Stimulated activated CD8-positive, alpha-beta memory T cell treated with anti-CD3 and anti-CD28 coated beads, Interleukin-2, amount 100 ng/mL, for 1 hour (primary cell): ENCODE measurements at regions not wholly inside any gene's neighbourhood (a gene's known extent, or its start where the extent isn't known, plus 50 kb on each side); places are given as distances from the start of the nearest gene placed in this dataset.

Source experiments
- DNase-seq, 2 donors: peaks; one replicate each; pipeline ENCODE4 v3.0.0-alpha.2; 2020; ENCODE audit warnings: low read depth in 2 of 2

GRCh38 chr2:5751873-5752482, 59.8 kb downstream of the SOX11 start:
- DNase-seq: no peak

GRCh38 chr2:5756272-5756671, 64.1 kb downstream of the SOX11 start:
- DNase-seq: no peak

GRCh38 chr2:5758346-5758745, 66.2 kb downstream of the SOX11 start:
- DNase-seq: no peak

DNA sequence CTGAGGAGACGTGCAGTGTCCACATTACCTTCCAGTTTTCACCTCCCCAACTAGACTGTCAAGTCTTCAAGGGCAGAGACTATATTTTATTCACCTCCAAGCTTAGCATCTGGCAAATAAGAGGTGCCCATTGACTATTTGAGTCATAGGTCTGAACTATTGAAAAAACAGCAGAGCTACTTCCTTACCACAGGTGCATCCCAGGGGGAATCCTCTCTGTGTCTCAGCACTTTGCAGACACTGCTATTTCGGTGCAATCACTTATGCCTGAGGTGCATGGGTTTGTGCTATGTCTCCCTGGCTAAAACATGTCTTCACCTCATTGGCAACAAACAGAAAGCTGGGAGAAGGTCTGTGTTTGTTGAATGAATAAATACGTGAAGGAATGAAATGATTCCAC, 67.8 kb downstream of the SOX11 start:
- DNase-seq: no peak

- no peak for DNase-seq
Measured at GRCh38 chr2:5763531-5763930, 71.3 kb downstream of the SOX11 start.

DNA sequence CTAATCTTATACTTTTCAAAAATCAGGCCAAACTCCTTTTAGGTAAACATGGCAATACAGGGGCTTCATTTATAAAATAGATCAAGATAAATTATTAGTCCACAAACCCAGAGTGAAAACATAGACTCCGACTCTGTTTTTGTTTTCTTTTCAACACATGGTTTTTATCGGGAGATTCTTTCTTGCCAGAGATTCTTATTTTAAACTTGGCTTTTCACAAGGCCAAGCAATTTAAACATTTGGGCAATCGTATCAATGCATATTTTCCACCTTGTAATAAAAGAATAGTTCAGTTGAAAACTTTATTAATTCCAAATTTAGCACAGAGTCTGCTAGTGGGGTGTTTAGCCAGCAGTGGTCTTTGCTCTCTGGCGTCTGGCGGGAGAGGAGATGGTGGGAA, 71.9 kb downstream of the SOX11 start:
- DNase-seq: no peak

DNA sequence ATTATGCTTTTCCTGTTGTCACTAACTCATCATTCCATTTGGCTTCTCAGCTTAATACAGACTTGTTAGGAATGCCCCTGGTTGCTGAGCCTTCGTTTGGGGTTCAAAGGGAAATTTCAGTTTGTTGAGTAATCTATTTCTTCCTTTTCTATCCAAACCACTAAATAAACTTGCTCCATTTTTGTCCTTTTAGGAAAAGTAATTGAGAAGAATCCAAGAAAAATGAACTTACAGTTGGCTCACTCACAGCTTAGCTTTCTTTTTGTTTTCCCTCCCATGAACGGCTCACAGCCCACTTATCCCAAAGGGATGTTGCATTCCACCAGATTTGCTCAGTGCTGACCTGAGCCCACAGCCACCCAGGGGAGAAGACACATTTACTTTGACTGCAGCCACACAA, 73.9 kb downstream of the SOX11 start:
- no peak for DNase-seq

DNA sequence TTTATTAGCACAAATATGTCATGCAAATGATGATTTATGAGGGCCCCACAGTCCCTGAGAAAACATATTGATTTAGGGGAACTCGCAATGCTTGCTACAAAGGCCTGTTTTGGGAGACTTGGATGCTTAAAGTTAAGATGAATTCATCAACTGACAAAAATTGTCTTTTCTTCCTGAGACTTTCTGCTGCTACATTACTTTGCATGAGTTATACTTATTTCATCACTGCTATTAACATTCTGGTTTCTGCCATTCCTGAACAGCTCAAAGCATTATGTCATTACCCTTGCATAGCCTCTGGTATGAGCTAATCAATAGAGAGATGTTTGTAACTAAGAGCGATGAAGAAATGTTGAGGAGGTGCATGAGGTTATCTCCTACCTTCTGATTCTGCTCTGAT, 74.4 kb downstream of the SOX11 start:
- DNase-seq: no peak

DNA sequence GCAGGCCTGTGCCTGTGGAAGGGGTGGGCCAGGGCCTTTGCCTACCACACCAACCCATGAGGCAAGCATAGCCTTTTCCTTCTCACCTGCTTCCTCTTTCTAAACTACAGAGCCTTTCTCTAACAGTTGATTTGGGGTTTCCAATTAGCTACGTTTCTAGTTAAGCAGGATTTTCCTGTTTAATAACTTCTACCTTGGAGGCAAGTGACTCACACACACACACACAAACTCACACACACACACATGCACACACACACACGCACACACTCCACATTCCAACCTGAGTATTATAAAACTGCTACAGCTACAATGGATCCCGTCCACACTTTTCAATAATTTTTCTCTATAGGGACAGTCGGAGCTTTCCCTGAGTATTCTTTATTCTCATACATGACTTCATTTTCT, 84.9 kb downstream of the SOX11 start:
- no peak for DNase-seq

DNA sequence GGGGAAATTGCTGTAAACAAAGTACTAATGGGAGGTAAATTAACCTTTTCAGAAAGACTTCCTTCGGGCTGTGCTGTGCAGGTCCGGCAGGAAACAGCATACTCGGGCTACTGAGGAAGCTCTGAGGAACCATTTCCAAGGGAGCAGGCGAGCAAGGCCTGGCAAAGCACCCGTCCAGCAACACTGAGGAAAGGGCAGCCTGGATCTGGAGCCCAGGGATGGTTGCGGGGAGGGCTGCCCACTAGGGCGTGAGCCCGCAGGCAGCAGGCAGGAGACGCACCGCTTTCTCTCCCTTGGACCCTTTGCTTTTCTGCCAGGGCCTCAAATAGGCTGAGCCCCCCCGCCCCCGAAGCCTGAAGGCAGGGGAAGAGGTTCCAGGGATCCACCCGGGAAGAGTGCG, 89.5 kb downstream of the SOX11 start:
- DNase-seq: no peak

DNA sequence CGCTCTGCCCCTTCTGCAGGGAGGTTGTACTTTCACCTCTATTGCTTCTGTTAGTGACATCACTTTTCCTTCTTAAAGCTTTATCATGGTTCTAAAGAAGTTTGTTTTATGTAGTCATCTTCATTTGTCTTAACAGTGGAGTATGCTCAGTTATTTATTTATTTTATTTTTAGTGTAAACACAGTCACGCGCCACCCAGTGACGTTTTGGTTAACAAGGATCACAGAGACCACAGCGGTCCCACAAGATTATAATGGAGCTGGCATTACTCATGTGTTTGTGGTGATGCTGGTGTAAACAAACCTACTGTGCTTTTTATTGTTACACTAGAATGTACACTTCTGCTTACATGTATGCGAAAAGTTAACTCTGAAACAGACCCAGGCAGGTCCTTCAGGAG, 89.9 kb downstream of the SOX11 start:
- DNase-seq: no peak

- no peak for DNase-seq
Measured at GRCh38 chr2:5788447-5788846, 96.3 kb downstream of the SOX11 start.

GRCh38 chr2:5791371-5791770, 99.2 kb downstream of the SOX11 start:
- no peak for DNase-seq

DNA sequence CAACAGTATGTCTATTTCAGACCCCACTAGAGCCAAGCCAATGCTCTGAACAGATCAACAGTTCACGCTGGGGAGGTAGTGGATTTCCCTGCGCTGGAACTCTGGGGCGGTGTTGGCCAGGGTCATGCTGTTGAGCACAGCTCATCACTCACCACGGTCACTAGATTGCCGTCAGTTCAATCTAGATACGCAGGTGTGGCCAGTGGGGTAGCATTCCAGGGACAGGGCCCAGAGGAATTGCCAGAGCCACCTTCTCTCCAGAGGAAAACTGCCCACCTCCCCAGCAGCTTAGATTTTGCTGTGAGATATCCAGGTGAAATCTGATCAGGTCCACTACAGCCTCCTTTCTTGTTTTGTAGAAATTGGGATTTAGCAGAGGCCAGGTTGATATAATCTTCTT, 101.8 kb downstream of the SOX11 start:
- DNase-seq: no peak

GRCh38 chr2:5798084-5798483, 105.9 kb downstream of the SOX11 start:
- DNase-seq: no peak

DNA sequence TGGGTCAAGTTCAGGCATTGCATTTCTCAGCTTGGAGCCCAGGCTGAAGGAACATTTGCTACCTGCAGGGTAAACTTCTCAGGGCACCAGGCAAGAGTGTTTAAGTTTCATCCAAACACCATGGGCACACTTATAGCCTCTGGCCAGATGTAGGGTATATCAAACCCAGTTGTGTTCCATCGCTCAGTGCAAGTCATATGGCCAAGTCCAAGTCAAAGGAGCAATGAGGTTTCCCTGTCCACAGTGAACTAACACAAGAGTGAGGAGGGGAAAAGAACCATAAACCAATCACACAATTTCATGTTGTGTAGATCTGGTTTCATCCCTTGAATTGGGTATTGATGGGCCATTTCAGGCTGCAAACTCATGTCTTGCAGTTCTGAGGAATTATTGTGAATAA, 107.2 kb downstream of the SOX11 start:
- DNase-seq: no peak

GRCh38 chr2:5803547-5803946, 111.4 kb downstream of the SOX11 start:
- DNase-seq: no peak

DNA sequence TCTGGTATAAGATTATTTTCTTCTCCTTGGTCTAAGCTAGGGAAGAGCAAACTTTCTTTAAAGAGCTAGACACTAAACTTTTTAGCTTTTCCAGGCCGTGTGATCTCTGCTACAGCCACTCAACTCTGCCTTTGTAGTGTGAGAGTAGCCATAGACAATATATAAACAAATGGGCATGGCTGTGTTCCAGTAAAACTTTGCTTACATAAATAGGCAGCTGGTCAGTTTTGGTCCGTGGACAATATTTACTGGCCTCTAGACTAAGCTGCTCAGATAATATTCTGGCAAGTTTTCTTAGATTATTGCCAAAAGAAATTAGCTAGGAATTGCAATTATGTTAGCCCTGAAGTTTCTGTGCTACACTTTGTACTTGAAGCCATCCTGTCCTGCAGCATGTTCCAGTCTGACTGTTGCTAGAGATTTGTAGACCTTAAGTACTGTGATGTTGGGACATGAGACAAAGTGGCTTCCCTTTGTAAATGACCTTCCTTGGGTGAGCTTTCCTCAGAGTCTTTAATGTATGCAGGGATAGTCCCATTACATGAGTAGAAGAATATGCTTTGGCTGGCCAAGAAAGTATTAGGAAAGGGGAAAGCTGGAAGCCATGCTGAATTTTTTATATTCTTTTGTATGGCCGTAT, 126.9 kb downstream of the SOX11 start:
- DNase-seq: no peak

DNA sequence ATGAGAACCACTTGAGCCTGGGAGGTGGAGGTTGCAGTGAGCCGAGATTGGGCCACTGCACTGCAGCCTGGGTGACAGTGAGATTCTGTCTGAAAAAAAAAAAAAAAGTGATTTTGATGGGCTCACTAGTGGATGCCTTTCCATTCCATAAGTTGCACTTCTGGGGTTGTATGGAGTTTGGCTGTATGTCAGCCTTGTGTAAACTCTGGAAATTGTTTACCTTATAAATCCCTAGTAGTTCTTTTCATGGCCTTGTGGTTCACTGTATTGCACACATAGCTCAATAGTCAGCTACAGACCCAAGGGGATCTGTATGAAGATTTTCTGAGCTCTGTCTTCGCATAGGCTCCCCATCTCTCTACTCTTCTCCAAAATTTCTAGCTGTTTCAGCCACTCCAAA, 131.9 kb downstream of the SOX11 start:
- no peak for DNase-seq

DNA sequence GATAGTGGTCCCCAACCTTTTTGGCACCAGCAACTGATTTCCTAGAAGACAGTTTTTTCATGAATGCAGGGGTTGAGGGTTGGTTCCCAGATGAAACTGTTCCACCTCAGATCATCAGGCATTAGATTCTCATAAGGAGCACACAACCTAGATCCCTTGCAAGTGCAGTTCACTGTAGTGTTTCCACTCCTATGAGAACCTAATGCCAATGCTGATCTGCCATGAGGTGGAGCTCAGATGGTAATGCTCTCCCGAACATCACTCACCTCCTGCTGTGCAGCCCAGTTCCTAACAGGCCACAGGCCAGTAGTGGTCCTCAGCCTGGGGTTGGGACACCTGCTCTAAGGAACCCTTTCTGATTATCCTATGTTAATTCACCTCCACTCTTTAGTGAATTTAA, 133.5 kb downstream of the SOX11 start:
- DNase-seq: no peak

DNA sequence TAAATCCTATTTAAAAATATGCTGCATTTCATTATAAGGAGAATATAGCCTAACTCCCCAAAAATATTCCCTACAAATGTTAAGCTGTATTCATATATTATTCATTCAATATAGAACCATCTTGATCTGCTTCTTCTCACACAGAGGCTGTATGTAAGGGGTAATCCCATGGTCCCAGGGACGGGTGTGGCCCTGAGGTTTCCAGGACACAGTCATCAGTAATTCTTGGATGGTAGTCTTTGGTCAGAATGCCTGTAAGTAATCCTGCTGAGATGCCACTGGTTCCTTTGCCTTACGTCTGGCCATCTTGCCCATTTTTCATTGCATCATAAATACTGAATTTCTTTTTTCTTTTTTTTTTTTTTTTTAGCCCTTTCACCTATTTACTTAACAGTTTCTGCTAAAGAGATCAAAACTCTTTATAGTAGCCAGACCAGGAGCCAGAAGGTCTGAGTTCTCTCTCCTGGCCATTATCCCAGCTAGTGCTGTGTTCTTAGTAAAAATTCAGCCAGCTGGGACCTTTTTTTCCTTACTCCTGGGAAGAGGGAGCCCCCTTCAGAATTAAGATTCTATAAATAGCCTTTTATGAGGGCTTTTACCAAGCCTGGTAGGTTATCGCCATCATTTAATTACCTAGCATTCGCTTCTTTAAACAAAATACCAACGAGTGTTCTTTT, 134.9 kb downstream of the SOX11 start:
- no peak for DNase-seq

- DNase-seq: no peak
Measured at GRCh38 chr2:5834501-5834900, 142.3 kb downstream of the SOX11 start.

DNA sequence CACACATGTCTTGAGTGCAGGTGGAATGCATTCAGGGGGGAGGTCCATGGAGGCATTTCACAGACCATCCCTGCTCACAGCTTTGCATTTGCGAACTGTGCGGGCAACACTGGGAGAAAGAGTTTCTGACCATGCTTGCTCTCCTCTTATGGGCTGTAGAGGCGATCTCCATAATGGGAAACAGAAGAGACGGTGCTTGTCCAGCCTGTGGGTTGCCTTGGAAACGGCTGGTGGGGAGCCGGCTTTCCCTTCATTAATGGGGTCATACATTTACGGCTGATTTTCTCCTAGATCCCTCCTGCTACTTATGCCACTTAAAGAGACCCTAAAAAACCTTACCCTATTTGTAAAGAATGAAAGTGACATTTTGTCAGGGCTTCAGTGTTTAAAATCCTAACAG, 147.4 kb downstream of the SOX11 start:
- no peak for DNase-seq

GRCh38 chr2:5841126-5841525, 148.9 kb downstream of the SOX11 start:
- DNase-seq: no peak
